BLaER1 treated with 17β-estradiol and CSF1 and Interleukin-3, amounts not matched to agents 10 nM and 100 nM (cell line): ENCODE measurements at regions not wholly inside any gene's neighbourhood (a gene's known extent, or its start where the extent isn't known, plus 50 kb on each side); places are given as distances from the start of the nearest gene placed in this dataset.
"Not testable (repeated sequence)": the region's sequence is repeated elsewhere in the genome, so short reads cannot be mapped to it uniquely, and the experiment has no call there.

ENCODE experiments used
- H3K27ac ChIP-seq, 11 experiments: shearing (Covaris generic); formaldehyde crosslinking; 2 replicates each; pipeline ENCODE4 v1.8.1; 2022
- H3K27me3 ChIP-seq, 11 experiments: shearing (Covaris generic); formaldehyde crosslinking; 2 replicates each; pipeline ENCODE4 v1.8.1; 2022
- H3K36me3 ChIP-seq, 11 experiments: shearing (Covaris generic); formaldehyde crosslinking; 2 replicates each; pipeline ENCODE4 v1.8.1; 2022
- H3K4me1 ChIP-seq, 10 experiments: shearing (Covaris generic); formaldehyde crosslinking; 2 replicates each; pipeline ENCODE4 v1.8.1; 2022
- H3K4me2 ChIP-seq, 11 experiments: shearing (Covaris generic); formaldehyde crosslinking; 2 replicates each; pipeline ENCODE4 v1.8.1; 2022
- H3K4me3 ChIP-seq, 10 experiments: shearing (Covaris generic); formaldehyde crosslinking; 2 replicates each; pipeline ENCODE4 v1.8.1; 2022
- H3K9ac ChIP-seq, 11 experiments: shearing (Covaris generic); formaldehyde crosslinking; 2 replicates each; pipeline ENCODE4 v1.8.1; 2022
- H3K9me3 ChIP-seq, 11 experiments: shearing (Covaris generic); formaldehyde crosslinking; replicated peaks in 1 of 11; 2 replicates each; pipeline ENCODE4 v1.8.1; 2022
- H4K20me1 ChIP-seq, 11 experiments: shearing (Covaris generic); formaldehyde crosslinking; 2 replicates each; pipeline ENCODE4 v1.8.1; 2022

GRCh38 chr11:71638801-71639519 lies 56.3 kb upstream of the KRTAP5-11 start:
- H3K4me2 ChIP-seq: peak overlapping the region; percentile 72 to 91 (median 84)

GRCh38 chr11:71639520-71639849 lies 56.8 kb upstream of the KRTAP5-11 start:
- not testable (repeated sequence) for H3K4me1 ChIP-seq, H4K20me1 ChIP-seq, H3K9me3 ChIP-seq, H3K36me3 ChIP-seq, H3K27ac ChIP-seq
- H3K4me2 ChIP-seq: peak overlapping the region; percentile 72 to 91 (median 84)
- peak overlapping the region in 3 of 11 experiments; percentile 48 to 56 (median 50); a peak in 2 of 22 replicates for H3K9ac ChIP-seq
- peaks cover 13 to 27% (median 21%) of the 10 kb centered on the region in 11 experiments for H3K27me3 ChIP-seq
- H3K4me3 ChIP-seq: peak overlapping the region; percentile 44 to 66 (median 54); a peak in 17 of 20 replicates

More at GRCh38 chr11:71638801-71639519, 56.3 kb upstream of the KRTAP5-11 start:
- Histone ChIP-seq H3K4me3 (peak overlapping the region; percentile 44 to 66 (median 54); a peak in 17 of 20 replicates), H3K9ac (peak overlapping the region in 3 of 11 experiments; percentile 48 to 56 (median 50); a peak in 2 of 22 replicates), H3K27me3 (peaks cover 13 to 27% (median 21%) of the 10 kb centered on the region in 11 experiments)
- H3K27ac ChIP-seq, H3K4me1 ChIP-seq, H3K9me3 ChIP-seq, H4K20me1 ChIP-seq, H3K36me3 ChIP-seq: not testable (repeated sequence)

- H3K4me3 ChIP-seq, H3K9ac ChIP-seq: not testable (repeated sequence)
These were observed 57.2 kb upstream of the KRTAP5-11 start for GRCh38 chr11:71639916-71640315.

GRCh38 chr11:71647078-71647477 lies 64.4 kb upstream of the KRTAP5-11 start:
- H3K27me3 ChIP-seq, H4K20me1 ChIP-seq, H3K4me1 ChIP-seq, H3K36me3 ChIP-seq, H3K27ac ChIP-seq, H3K9ac ChIP-seq, H3K9me3 ChIP-seq, H3K4me3 ChIP-seq, H3K4me2 ChIP-seq: not testable (repeated sequence)

More at GRCh38 chr11:71639916-71640315, 57.2 kb upstream of the KRTAP5-11 start:
- H3K36me3 ChIP-seq, H3K9me3 ChIP-seq, H3K4me1 ChIP-seq, H3K27ac ChIP-seq, H4K20me1 ChIP-seq: not testable (repeated sequence)
- Histone ChIP-seq H3K4me2 (peak overlapping the region; percentile 25 to 91 (median 84); a peak in 14 of 22 replicates), H3K27me3 (peaks cover 13 to 27% (median 21%) of the 10 kb centered on the region in 11 experiments)

GRCh38 chr11:71652998-71653397 lies 70.3 kb upstream of the KRTAP5-11 start:
- H3K4me2 ChIP-seq, H3K9me3 ChIP-seq, H3K4me3 ChIP-seq, H3K36me3 ChIP-seq, H4K20me1 ChIP-seq, H3K9ac ChIP-seq, H3K4me1 ChIP-seq, H3K27ac ChIP-seq, H3K27me3 ChIP-seq: not testable (repeated sequence)

GRCh38 chr11:71654423-71654822 lies 71.7 kb upstream of the KRTAP5-11 start:
- H3K27me3 ChIP-seq, H4K20me1 ChIP-seq, H3K4me3 ChIP-seq, H3K4me2 ChIP-seq, H3K27ac ChIP-seq, H3K36me3 ChIP-seq, H3K4me1 ChIP-seq, H3K9me3 ChIP-seq, H3K9ac ChIP-seq: not testable (repeated sequence)

- H3K4me2 ChIP-seq, H3K9ac ChIP-seq, H3K27ac ChIP-seq, H3K27me3 ChIP-seq, H3K9me3 ChIP-seq, H3K36me3 ChIP-seq, H3K4me1 ChIP-seq, H3K4me3 ChIP-seq, H4K20me1 ChIP-seq: not testable (repeated sequence)
These were observed 72.4 kb upstream of the KRTAP5-11 start for GRCh38 chr11:71655041-71655440.

GRCh38 chr11:71656513-71656912 lies 73.8 kb upstream of the KRTAP5-11 start:
- not testable (repeated sequence) for H3K9me3 ChIP-seq, H3K27me3 ChIP-seq, H3K36me3 ChIP-seq, H3K9ac ChIP-seq, H4K20me1 ChIP-seq, H3K4me3 ChIP-seq, H3K27ac ChIP-seq, H3K4me1 ChIP-seq, H3K4me2 ChIP-seq

GRCh38 chr11:71664941-71665340 lies 82.3 kb upstream of the KRTAP5-11 start:
- H3K9ac ChIP-seq: not testable (repeated sequence)

GRCh38 chr11:71698110-71698509 lies 115.4 kb upstream of the KRTAP5-11 start:
- not testable (repeated sequence) for H3K4me2 ChIP-seq, H3K4me1 ChIP-seq, H3K27ac ChIP-seq, H3K27me3 ChIP-seq, H4K20me1 ChIP-seq, H3K36me3 ChIP-seq, H3K4me3 ChIP-seq, H3K9ac ChIP-seq
- peaks cover 5 to 24% (median 17%) of the 10 kb centered on the region in 11 experiments; a peak in 19 of 22 replicates for H3K9me3 ChIP-seq

More at GRCh38 chr11:71664941-71665340, 82.3 kb upstream of the KRTAP5-11 start:
- not testable (repeated sequence) for H3K27me3 ChIP-seq, H3K4me3 ChIP-seq, H3K36me3 ChIP-seq, H3K27ac ChIP-seq, H4K20me1 ChIP-seq, H3K4me2 ChIP-seq, H3K4me1 ChIP-seq, H3K9me3 ChIP-seq

- H3K27ac ChIP-seq, H3K36me3 ChIP-seq, H3K4me3 ChIP-seq, H4K20me1 ChIP-seq, H3K9ac ChIP-seq, H3K27me3 ChIP-seq, H3K4me2 ChIP-seq, H3K4me1 ChIP-seq: not testable (repeated sequence)
- H3K9me3 ChIP-seq: peaks cover 5 to 25% (median 17%) of the 10 kb centered on the region in 11 experiments; a peak in 19 of 22 replicates
These were observed 116.3 kb upstream of the KRTAP5-11 start for GRCh38 chr11:71698961-71699360.

GRCh38 chr11:71701435-71702291 lies 119.0 kb upstream of the KRTAP5-11 start:
- H3K4me1 ChIP-seq, H3K36me3 ChIP-seq: not testable (repeated sequence)

GRCh38 chr11:71705086-71705737 lies 122.5 kb upstream of the KRTAP5-11 start:
- not testable (repeated sequence) for H3K9ac ChIP-seq, H3K36me3 ChIP-seq, H3K4me1 ChIP-seq, H4K20me1 ChIP-seq, H3K4me3 ChIP-seq, H3K4me2 ChIP-seq, H3K27ac ChIP-seq, H3K27me3 ChIP-seq
- H3K9me3 ChIP-seq: peaks cover 5 to 25% (median 14%) of the 10 kb centered on the region in 11 experiments; a peak in 18 of 22 replicates

More at GRCh38 chr11:71701435-71702291, 119.0 kb upstream of the KRTAP5-11 start:
- H3K27me3 ChIP-seq, H4K20me1 ChIP-seq, H3K4me2 ChIP-seq, H3K9ac ChIP-seq, H3K4me3 ChIP-seq, H3K27ac ChIP-seq: not testable (repeated sequence)
- H3K9me3 ChIP-seq: peaks cover 5 to 25% (median 17%) of the 10 kb centered on the region in 11 experiments; a peak in 19 of 22 replicates
